Spinal cord (tissue), 9 donors: ENCODE measurements at regions not wholly inside any gene's neighbourhood (a gene's known extent, or its start where the extent isn't known, plus 50 kb on each side); places are given as distances from the start of the nearest gene placed in this dataset.
A peak's percentile ranks its signal among the peaks of the same experiment; 100 is the strongest.

Experiments
- DNase-seq, 6 donors: peaks; one replicate each; pipeline versions ENCODE4 v3.0.0 to v3.0.0-alpha.2; 2013 to 2015; ENCODE audit warnings: low spot score in 6 of 6, low read depth in 4 of 6
- H3K27ac ChIP-seq: one replicate; pipeline ENCODE4 v1.5.1; 2013; ENCODE audit warnings: low read depth, low read length, control low read depth
- H3K27me3 ChIP-seq: one replicate; pipeline ENCODE4 v1.6.1; 2013; ENCODE audit warnings: low read length; ENCODE audit not compliant: control insufficient read depth, insufficient read depth
- H3K36me3 ChIP-seq: one replicate; pipeline ENCODE4 v1.6.1; 2013; ENCODE audit warnings: low read length; ENCODE audit not compliant: control insufficient read depth, insufficient read depth
- H3K4me1 ChIP-seq: one replicate; pipeline ENCODE4 v1.6.1; 2013; ENCODE audit warnings: low read length; ENCODE audit not compliant: control insufficient read depth, insufficient read depth
- H3K4me3 ChIP-seq: one replicate; pipeline ENCODE4 v1.5.1; 2013; ENCODE audit warnings: low read depth, low read length, control low read depth
- H3K9me3 ChIP-seq: one replicate; pipeline ENCODE4 v1.6.1; 2013; ENCODE audit warnings: low read length; ENCODE audit not compliant: control insufficient read depth, insufficient read depth
- WGBS: methylation state at CpG from one replicate; pipeline ENCODE4 v1.1.5; 2013; ENCODE audit warnings: missing lambda C conversion rate; ENCODE audit not compliant: insufficient coverage; 5-methylcytosine and 5-hydroxymethylcytosine counted together
- donor health status: healthy.

- Histone ChIP-seq H3K36me3 (no peaks in the 10 kb centered on the region), H3K9me3 (no peaks in the 10 kb centered on the region), H3K27me3 (no peaks in the 10 kb centered on the region), H3K27ac (no peak overlapping the region), H3K4me3 (no peak overlapping the region), H3K4me1 (no peaks in the 10 kb centered on the region)
- no peak for DNase-seq
- WGBS, result 92% methylated on average over 2 of the region's 2 CpGs
Observed at GRCh38 chr3:55331524-55331923, 155.6 kb downstream of the WNT5A start.

- Histone ChIP-seq H3K36me3 (no peaks in the 10 kb centered on the region), H3K4me3 (no peak overlapping the region), H3K4me1 (no peaks in the 10 kb centered on the region), H3K9me3 (no peaks in the 10 kb centered on the region), H3K27me3 (no peaks in the 10 kb centered on the region), H3K27ac (no peak overlapping the region)
- DNase-seq, result no peak
- no CpG with 5 or more reads among the region's 3 CpGs for WGBS
Observed at GRCh38 chr3:55330756-55331155, 156.3 kb downstream of the WNT5A start.

- Histone ChIP-seq H3K36me3 (no peaks in the 10 kb centered on the region), H3K4me1 (no peaks in the 10 kb centered on the region), H3K27ac (no peak overlapping the region), H3K4me3 (no peak overlapping the region), H3K27me3 (no peaks in the 10 kb centered on the region), H3K9me3 (no peaks in the 10 kb centered on the region)
- no CpG with 5 or more reads among the region's 4 CpGs for WGBS
- no peak for DNase-seq
Observed at GRCh38 chr3:55330355-55330754, 156.8 kb downstream of the WNT5A start.

- WGBS, result no CpG with 5 or more reads among the region's 1 CpG
- DNase-seq, result no peak
- H3K36me3 ChIP-seq, result no peaks in the 10 kb centered on the region
- no peaks in the 10 kb centered on the region for H3K9me3 ChIP-seq
- H3K4me1 ChIP-seq, result no peaks in the 10 kb centered on the region
- no peaks in the 10 kb centered on the region for H3K27me3 ChIP-seq
- no peak overlapping the region for H3K4me3 ChIP-seq
- no peak overlapping the region for H3K27ac ChIP-seq
Observed at GRCh38 chr3:55329849-55330248, 157.3 kb downstream of the WNT5A start.

- no peaks in the 10 kb centered on the region for H3K9me3 ChIP-seq
- peaks cover 5% of the 10 kb centered on the region for H3K4me1 ChIP-seq
- no peaks in the 10 kb centered on the region for H3K27me3 ChIP-seq
- H3K27ac ChIP-seq, result no peak overlapping the region
- peak in 1 of 6 donors; percentile 26 for DNase-seq
- no CpG with 5 or more reads among the region's 2 CpGs for WGBS
- no peaks in the 10 kb centered on the region for H3K36me3 ChIP-seq
- H3K4me3 ChIP-seq, result no peak overlapping the region
Observed at GRCh38 chr3:55327131-55327920, 159.8 kb downstream of the WNT5A start.

GRCh38 chr3:55322638-55323037, 164.5 kb downstream of the WNT5A start:
- no peaks in the 10 kb centered on the region for H3K36me3 ChIP-seq
- H3K9me3 ChIP-seq, result no peaks in the 10 kb centered on the region
- WGBS, result 44% methylated on average over 4 of the region's 7 CpGs
- H3K4me1 ChIP-seq, result peaks cover 5% of the 10 kb centered on the region
- H3K27ac ChIP-seq, result peak overlapping the region; percentile 1
- no peak overlapping the region for H3K4me3 ChIP-seq
- peak; percentile 49 to 94 (median 72) for DNase-seq
- no peaks in the 10 kb centered on the region for H3K27me3 ChIP-seq

GRCh38 chr3:55320928-55321327, 166.2 kb downstream of the WNT5A start:
- peaks cover 5% of the 10 kb centered on the region for H3K4me1 ChIP-seq
- H3K9me3 ChIP-seq, result no peaks in the 10 kb centered on the region
- 80% methylated on average over 1 of the region's 1 CpG for WGBS
- H3K27ac ChIP-seq, result no peak overlapping the region
- no peaks in the 10 kb centered on the region for H3K36me3 ChIP-seq
- no peak for DNase-seq
- no peak overlapping the region for H3K4me3 ChIP-seq
- no peaks in the 10 kb centered on the region for H3K27me3 ChIP-seq

GRCh38 chr3:55315396-55315795, 171.7 kb downstream of the WNT5A start:
- no peak overlapping the region for H3K4me3 ChIP-seq
- no peaks in the 10 kb centered on the region for H3K36me3 ChIP-seq
- WGBS, result no CpG with 5 or more reads among the region's 3 CpGs
- no peaks in the 10 kb centered on the region for H3K9me3 ChIP-seq
- H3K4me1 ChIP-seq, result no peaks in the 10 kb centered on the region
- no peaks in the 10 kb centered on the region for H3K27me3 ChIP-seq
- no peak overlapping the region for H3K27ac ChIP-seq
- DNase-seq, result no peak

- 98% methylated on average over 4 of the region's 7 CpGs for WGBS
- DNase-seq, result no peak
- Histone ChIP-seq H3K4me3 (no peak overlapping the region), H3K9me3 (no peaks in the 10 kb centered on the region), H3K36me3 (no peaks in the 10 kb centered on the region), H3K27me3 (no peaks in the 10 kb centered on the region), H3K27ac (no peak overlapping the region), H3K4me1 (no peaks in the 10 kb centered on the region)
Observed at GRCh38 chr3:55313666-55314065, 173.4 kb downstream of the WNT5A start.

GRCh38 chr3:55309336-55309735, 177.8 kb downstream of the WNT5A start:
- DNase-seq, result no peak
- 91% methylated on average over 3 of the region's 3 CpGs for WGBS

More at GRCh38 chr3:55309336-55309735, 177.8 kb downstream of the WNT5A start:
- H3K27ac ChIP-seq, result no peak overlapping the region
- H3K4me1 ChIP-seq, result no peaks in the 10 kb centered on the region
- H3K4me3 ChIP-seq, result no peak overlapping the region
- H3K9me3 ChIP-seq, result no peaks in the 10 kb centered on the region
- H3K27me3 ChIP-seq, result no peaks in the 10 kb centered on the region
- H3K36me3 ChIP-seq, result no peaks in the 10 kb centered on the region
